ENCODE measurements at regions not wholly inside any gene's neighbourhood (a gene's known extent, or its start where the extent isn't known, plus 50 kb on each side); places are given as distances from the start of the nearest gene placed in this dataset.

DNA sequence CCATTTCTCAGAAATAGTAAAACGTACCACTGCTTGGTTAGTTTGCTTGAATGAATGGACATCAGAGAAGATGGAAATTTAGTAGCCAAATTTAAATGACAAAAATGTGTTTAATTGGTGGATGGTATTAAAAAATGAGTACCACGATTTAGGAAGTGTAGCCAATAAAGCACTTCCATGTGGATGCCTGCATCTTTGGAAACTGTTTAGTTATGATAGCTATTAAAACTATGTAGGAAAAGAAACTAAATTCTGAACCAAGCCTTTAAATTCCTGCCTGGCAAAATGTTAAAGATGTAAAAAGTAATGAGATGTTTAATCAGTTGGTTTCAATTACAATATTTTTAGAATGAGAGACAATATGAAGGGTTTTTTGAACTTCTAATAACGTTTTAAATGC lies 94.8 kb downstream of the NUDT12 start:
- intact Hi-C loops (cut with DNase I): no loop called here
- WGBS, 3 donors: 73 to 75% (median 75%) methylated on average over 3 of the region's 3 CpGs
- Histone ChIP-seq H3K27ac (no peak overlapping the region), H3K9me3 (no peaks in the 10 kb centered on the region), H3K4me1 (ENCODE audit: insufficient read depth) (no peaks in the 10 kb centered on the region), H3K4me3 (no peak overlapping the region), H3K36me3 (no peaks in the 10 kb centered on the region), H3K27me3 (no peaks in the 10 kb centered on the region)
- DNase-seq: no peak
- TF ChIP-seq CTCF (IDR thresholded peaks at IDR 0.05) (no peak), EP300 (IDR thresholded peaks at IDR 0.05) (no peak), POLR2A (IDR thresholded peaks at IDR 0.05) (no peak)

DNA sequence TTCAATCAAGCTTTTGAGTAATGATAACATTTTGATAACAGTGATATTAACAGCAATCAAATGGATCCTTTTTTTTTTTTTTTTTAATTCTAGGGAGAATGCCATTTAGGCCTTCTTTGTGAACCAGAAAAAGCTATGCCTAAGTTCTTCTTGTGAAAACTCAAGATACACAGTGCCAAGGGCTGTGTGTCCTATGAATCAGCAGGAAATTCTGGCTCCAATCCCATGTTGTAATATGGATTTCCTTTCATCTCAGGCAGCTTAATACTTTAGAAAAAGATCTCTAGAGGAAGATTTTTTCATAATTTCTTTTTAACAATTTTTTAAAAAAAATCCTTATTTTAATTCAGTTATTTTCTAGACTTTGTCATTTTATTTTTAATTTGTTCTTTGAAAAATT lies 96.1 kb downstream of the NUDT12 start:
- Histone ChIP-seq H3K9me3 (no peaks in the 10 kb centered on the region), H3K4me3 (no peak overlapping the region), H3K4me1 (ENCODE audit: insufficient read depth) (no peaks in the 10 kb centered on the region), H3K27ac (no peak overlapping the region), H3K36me3 (no peaks in the 10 kb centered on the region), H3K27me3 (no peaks in the 10 kb centered on the region)
- no peak for DNase-seq
- intact Hi-C loops (cut with DNase I): no loop called here
- TF ChIP-seq POLR2A (IDR thresholded peaks at IDR 0.05): no peak
- no peak for TF ChIP-seq EP300 (IDR thresholded peaks at IDR 0.05)
- no peak for TF ChIP-seq CTCF (IDR thresholded peaks at IDR 0.05)

DNA sequence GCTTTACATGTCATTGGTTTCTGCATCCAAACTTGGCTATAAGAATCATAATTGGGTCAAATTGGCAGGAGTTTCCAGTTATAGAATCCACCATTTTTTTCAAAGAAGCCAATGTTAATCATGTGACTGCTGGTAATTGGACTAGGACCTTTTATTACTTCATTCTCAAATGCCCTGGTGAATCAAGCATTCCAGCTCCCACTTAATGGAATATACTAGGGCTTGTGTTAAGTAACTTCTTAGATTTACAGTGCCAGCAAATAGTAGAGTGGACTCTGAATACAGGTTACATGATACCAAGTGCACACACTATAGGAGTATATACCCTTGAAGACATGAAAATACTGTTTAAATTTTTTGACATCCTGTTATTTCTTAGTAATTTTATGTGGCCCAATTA lies 96.7 kb downstream of the NUDT12 start:
- Histone ChIP-seq H3K4me1 (ENCODE audit: insufficient read depth) (no peaks in the 10 kb centered on the region), H3K27ac (no peak overlapping the region), H3K9me3 (no peaks in the 10 kb centered on the region), H3K27me3 (no peaks in the 10 kb centered on the region), H3K36me3 (no peaks in the 10 kb centered on the region), H3K4me3 (no peak overlapping the region)
- TF ChIP-seq POLR2A (IDR thresholded peaks at IDR 0.05) (no peak), CTCF (IDR thresholded peaks at IDR 0.05) (no peak), EP300 (IDR thresholded peaks at IDR 0.05) (no peak)
- intact Hi-C loops (cut with DNase I): no loop called here
- no peak for DNase-seq

GRCh38 chr5:103464835-103465484 lies 97.6 kb downstream of the NUDT12 start:
- TF ChIP-seq EP300 (IDR thresholded peaks at IDR 0.05): no peak
- no peak for TF ChIP-seq CTCF (IDR thresholded peaks at IDR 0.05)
- no peak for TF ChIP-seq POLR2A (IDR thresholded peaks at IDR 0.05)
- intact Hi-C loops (cut with DNase I): no loop called here
- WGBS, 3 donors: 85 to 86% (median 86%) methylated on average over 5 of the region's 5 CpGs

More at GRCh38 chr5:103464835-103465484, 97.6 kb downstream of the NUDT12 start:
- Histone ChIP-seq H3K4me3 (no peak overlapping the region), H3K4me1 (ENCODE audit: insufficient read depth) (no peaks in the 10 kb centered on the region), H3K36me3 (no peaks in the 10 kb centered on the region), H3K27ac (no peak overlapping the region), H3K27me3 (no peaks in the 10 kb centered on the region), H3K9me3 (no peaks in the 10 kb centered on the region)
- DNase-seq: no peak
